Neural cell (in vitro differentiated cells): ENCODE measurements at regions not wholly inside any gene's neighbourhood (a gene's known extent, or its start where the extent isn't known, plus 50 kb on each side); places are given as distances from the start of the nearest gene placed in this dataset.

Experiments used
- H2AFZ ChIP-seq: fragments of 200-600, 300-800 bp; sonication (generic), shearing (Covaris generic); 2 replicates; pipeline ENCODE4 v1.6.0; 2014; ENCODE audit warnings: low read depth, mild to moderate bottlenecking, antibody characterized with exemption, low read length, moderate library complexity
- H3F3A ChIP-seq: fragments of 200-600 bp; shearing (Covaris generic); 2 replicates; pipeline ENCODE4 v1.6.1; 2016; ENCODE audit warnings: mild to moderate bottlenecking, moderate library complexity, mixed read lengths, antibody characterized with exemption, low read length; ENCODE audit not compliant: insufficient read depth, poor library complexity, severe bottlenecking
- H3K27ac ChIP-seq: fragments of 200-600, 300-800 bp; sonication (generic), shearing (Covaris generic); 2 replicates; pipeline ENCODE4 v1.5.1; 2014; ENCODE audit warnings: mild to moderate bottlenecking, low read length, moderate library complexity
- H3K27me3 ChIP-seq: fragments of 300-800, 200-600 bp; sonication (generic), shearing (Covaris generic); 2 replicates; pipeline ENCODE4 v1.6.0; 2014; ENCODE audit warnings: mild to moderate bottlenecking, low read depth, low read length, moderate library complexity; ENCODE audit not compliant: insufficient read depth
- H3K36me3 ChIP-seq: fragments of 300-800, 200-600 bp; sonication (generic), shearing (Covaris generic); 2 replicates; pipeline ENCODE4 v1.5.1; 2014; ENCODE audit warnings: mild to moderate bottlenecking, antibody characterized with exemption, low read length, moderate library complexity; ENCODE audit not compliant: insufficient read depth
- H3K4me2 ChIP-seq: fragments of 300-800, 200-600 bp; sonication (generic), shearing (Covaris generic); 2 replicates; pipeline ENCODE4 v1.6.0; 2014; ENCODE audit warnings: mild to moderate bottlenecking, low read length
- H3K4me3 ChIP-seq: fragments of 300-800, 200-600 bp; sonication (generic), shearing (Covaris generic); 2 replicates; pipeline ENCODE4 v1.5.1; 2014; ENCODE audit warnings: mild to moderate bottlenecking, low read length, moderate library complexity
- H3K79me2 ChIP-seq: fragments of 200-600 bp; shearing (Covaris generic); replicated peaks from 2 replicates; pipeline ENCODE4 v1.6.0; 2014; ENCODE audit warnings: mild to moderate bottlenecking, low read length, moderate library complexity; ENCODE audit not compliant: insufficient read depth
- H3K9ac ChIP-seq: fragments of 300-800, 200-600 bp; sonication (generic), shearing (Covaris generic); 2 replicates; pipeline ENCODE4 v1.6.1; 2016; ENCODE audit warnings: mild to moderate bottlenecking, low read length, mixed read lengths
- H3K9me2 ChIP-seq: fragments of 200-600 bp; shearing (Covaris generic); 2 replicates; pipeline ENCODE4 v1.6.1; 2016; ENCODE audit warnings: mild to moderate bottlenecking, low read length, mixed read lengths; ENCODE audit not compliant: insufficient read depth
- H3K9me3 ChIP-seq: fragments of 200-600, 300-800 bp; sonication (generic), shearing (Covaris generic); 2 replicates; pipeline ENCODE4 v1.6.1; 2016; ENCODE audit warnings: mild to moderate bottlenecking, mixed run types, low read length, moderate library complexity, mixed read lengths
- H4K20me1 ChIP-seq: fragments of 200-600 bp; shearing (Covaris generic); 2 replicates; pipeline ENCODE4 v1.6.1; 2016; ENCODE audit warnings: mild to moderate bottlenecking, mixed run types; ENCODE audit not compliant: insufficient read depth
- EP300 ChIP-seq: fragments of 450-650 bp; conservative IDR thresholded peaks from 2 replicates; pipeline ENCODE4 v1.6.1; 2014; ENCODE audit warnings: antibody characterized with exemption, mild to moderate bottlenecking, moderate library complexity; ENCODE audit not compliant: poor library complexity, severe bottlenecking
- EZH2 ChIP-seq: fragments of 200-600, 300-800 bp; shearing (Covaris generic), sonication (generic); IDR thresholded peaks from 2 replicates; pipeline ENCODE4 v1.6.1; 2014; ENCODE audit warnings: antibody characterized with exemption, low read length, borderline replicate concordance, mild to moderate bottlenecking; ENCODE audit not compliant: insufficient read depth, poor library complexity, severe bottlenecking
- MXI1 ChIP-seq: fragments of 450-650 bp; conservative IDR thresholded peaks from 2 replicates; pipeline ENCODE4 v1.6.1; 2014; ENCODE audit warnings: antibody characterized with exemption, mild to moderate bottlenecking; ENCODE audit not compliant: poor library complexity, severe bottlenecking
- POLR2AphosphoS5 ChIP-seq: IDR thresholded peaks from 2 replicates; pipeline ENCODE4 v1.6.1; 2012
- RAD21 ChIP-seq: fragments of 450-650 bp; conservative IDR thresholded peaks from 2 replicates; pipeline ENCODE4 v1.6.1; 2014; ENCODE audit warnings: antibody characterized with exemption, mild to moderate bottlenecking, moderate library complexity
- SMC3 ChIP-seq: fragments of 450-650 bp; conservative IDR thresholded peaks from 2 replicates; pipeline ENCODE4 v1.6.1; 2014; ENCODE audit warnings: antibody characterized with exemption, mild to moderate bottlenecking, moderate library complexity; ENCODE audit not compliant: poor library complexity
- TAF1 ChIP-seq: IDR thresholded peaks from 2 replicates; pipeline ENCODE4 v1.6.1; 2012; ENCODE audit warnings: low read depth
- TF ChIP-seq, protein P1 (sequence below): IDR thresholded peaks from 2 replicates; pipeline ENCODE4 v1.6.1; 2012; ENCODE audit warnings: borderline replicate concordance
- TF ChIP-seq, protein P2 (sequence below): fragments of 450-650 bp; IDR thresholded peaks from 2 replicates; pipeline ENCODE4 v1.5.1; 2014; ENCODE audit warnings: antibody characterized with exemption, mild to moderate bottlenecking, moderate library complexity; ENCODE audit not compliant: poor library complexity, severe bottlenecking

DNA sequence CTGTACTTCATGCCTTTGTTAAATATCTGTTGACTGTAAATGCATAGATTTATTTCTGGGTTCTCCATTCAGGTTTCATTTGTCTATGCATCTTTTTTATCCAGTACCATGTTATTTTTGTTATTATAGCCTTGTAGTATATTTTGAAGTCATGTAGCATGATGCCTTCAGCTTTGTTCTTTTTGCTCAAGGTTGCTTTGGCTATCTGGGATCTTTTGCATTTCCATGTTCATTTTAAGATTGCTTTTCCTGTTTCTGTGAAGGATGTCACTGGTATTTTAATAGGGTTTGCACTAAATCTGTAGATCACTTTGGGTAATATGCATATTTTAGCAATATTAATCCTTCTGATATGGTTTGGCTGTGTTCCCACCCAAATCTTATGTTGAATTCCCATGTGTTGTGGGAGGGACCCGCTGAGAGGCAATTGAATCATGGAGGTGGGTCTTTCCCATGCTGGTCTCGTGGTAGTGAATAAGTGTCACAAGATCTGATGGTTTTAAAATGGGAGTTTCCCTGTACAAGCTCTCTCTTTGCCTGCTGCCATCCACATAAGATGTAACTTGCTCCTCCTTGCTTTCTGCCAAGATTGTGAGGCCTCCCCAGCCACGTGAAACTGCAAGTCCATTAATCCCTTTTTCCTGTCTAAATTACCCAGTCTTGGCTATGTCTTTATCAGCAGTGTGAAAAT is 302.8 kb upstream of the SEMA3C start:
- no peak for TF ChIP-seq POLR2AphosphoS5
- TF ChIP-seq SMC3: no peak
- TF ChIP-seq RAD21: no peak
- TF ChIP-seq, protein P1, sequence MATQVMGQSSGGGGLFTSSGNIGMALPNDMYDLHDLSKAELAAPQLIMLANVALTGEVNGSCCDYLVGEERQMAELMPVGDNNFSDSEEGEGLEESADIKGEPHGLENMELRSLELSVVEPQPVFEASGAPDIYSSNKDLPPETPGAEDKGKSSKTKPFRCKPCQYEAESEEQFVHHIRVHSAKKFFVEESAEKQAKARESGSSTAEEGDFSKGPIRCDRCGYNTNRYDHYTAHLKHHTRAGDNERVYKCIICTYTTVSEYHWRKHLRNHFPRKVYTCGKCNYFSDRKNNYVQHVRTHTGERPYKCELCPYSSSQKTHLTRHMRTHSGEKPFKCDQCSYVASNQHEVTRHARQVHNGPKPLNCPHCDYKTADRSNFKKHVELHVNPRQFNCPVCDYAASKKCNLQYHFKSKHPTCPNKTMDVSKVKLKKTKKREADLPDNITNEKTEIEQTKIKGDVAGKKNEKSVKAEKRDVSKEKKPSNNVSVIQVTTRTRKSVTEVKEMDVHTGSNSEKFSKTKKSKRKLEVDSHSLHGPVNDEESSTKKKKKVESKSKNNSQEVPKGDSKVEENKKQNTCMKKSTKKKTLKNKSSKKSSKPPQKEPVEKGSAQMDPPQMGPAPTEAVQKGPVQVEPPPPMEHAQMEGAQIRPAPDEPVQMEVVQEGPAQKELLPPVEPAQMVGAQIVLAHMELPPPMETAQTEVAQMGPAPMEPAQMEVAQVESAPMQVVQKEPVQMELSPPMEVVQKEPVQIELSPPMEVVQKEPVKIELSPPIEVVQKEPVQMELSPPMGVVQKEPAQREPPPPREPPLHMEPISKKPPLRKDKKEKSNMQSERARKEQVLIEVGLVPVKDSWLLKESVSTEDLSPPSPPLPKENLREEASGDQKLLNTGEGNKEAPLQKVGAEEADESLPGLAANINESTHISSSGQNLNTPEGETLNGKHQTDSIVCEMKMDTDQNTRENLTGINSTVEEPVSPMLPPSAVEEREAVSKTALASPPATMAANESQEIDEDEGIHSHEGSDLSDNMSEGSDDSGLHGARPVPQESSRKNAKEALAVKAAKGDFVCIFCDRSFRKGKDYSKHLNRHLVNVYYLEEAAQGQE: no peak
- no peak for TF ChIP-seq EZH2
- TF ChIP-seq TAF1: no peak
- TF ChIP-seq MXI1: no peak
- no peak for TF ChIP-seq EP300
- TF ChIP-seq, protein P2, sequence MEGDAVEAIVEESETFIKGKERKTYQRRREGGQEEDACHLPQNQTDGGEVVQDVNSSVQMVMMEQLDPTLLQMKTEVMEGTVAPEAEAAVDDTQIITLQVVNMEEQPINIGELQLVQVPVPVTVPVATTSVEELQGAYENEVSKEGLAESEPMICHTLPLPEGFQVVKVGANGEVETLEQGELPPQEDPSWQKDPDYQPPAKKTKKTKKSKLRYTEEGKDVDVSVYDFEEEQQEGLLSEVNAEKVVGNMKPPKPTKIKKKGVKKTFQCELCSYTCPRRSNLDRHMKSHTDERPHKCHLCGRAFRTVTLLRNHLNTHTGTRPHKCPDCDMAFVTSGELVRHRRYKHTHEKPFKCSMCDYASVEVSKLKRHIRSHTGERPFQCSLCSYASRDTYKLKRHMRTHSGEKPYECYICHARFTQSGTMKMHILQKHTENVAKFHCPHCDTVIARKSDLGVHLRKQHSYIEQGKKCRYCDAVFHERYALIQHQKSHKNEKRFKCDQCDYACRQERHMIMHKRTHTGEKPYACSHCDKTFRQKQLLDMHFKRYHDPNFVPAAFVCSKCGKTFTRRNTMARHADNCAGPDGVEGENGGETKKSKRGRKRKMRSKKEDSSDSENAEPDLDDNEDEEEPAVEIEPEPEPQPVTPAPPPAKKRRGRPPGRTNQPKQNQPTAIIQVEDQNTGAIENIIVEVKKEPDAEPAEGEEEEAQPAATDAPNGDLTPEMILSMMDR: no peak
- Histone ChIP-seq H3K4me2 (no peak overlapping the region), H3K79me2 (no peaks in the 10 kb centered on the region), H3K9ac (no peak overlapping the region), H3K9me2 (no peaks in the 10 kb centered on the region), H3K4me3 (no peak overlapping the region), H3F3A (no peaks in the 10 kb centered on the region), H2AFZ (no peak overlapping the region), H4K20me1 (no peaks in the 10 kb centered on the region), H3K27ac (no peak overlapping the region), H3K36me3 (no peaks in the 10 kb centered on the region), H3K9me3 (peaks cover 7% of the 10 kb centered on the region), H3K27me3 (no peaks in the 10 kb centered on the region)

DNA sequence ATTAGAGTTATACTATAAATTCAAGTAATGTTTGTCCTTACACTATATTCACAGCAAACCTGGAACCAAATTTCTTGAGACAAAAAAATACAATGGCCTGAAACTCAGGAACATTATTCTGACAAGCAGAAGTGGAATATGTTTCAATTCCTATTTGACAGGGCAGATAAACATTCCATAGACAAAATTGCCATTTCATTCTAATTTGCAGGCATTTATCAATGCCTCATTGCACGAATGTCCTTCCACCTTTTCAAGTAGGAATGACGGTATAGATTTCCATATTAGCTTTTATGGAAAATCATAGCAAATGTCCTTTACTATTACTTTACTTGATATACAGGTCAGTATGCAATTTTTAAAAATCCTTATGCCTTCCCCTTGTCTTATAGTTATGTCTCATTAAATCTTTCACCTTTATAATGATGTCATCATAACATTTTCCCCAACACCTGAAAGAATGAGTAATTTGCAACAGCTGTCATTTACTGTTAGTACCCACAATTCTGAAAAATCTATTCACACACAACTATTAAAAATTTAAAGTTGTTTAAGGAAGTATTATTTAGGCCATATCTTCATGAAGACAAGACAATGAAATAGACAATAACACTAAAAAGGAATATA is 299.7 kb upstream of the SEMA3C start:
- Histone ChIP-seq H2AFZ (no peak overlapping the region), H3K79me2 (no peaks in the 10 kb centered on the region), H4K20me1 (no peaks in the 10 kb centered on the region), H3K36me3 (no peaks in the 10 kb centered on the region), H3K4me3 (no peak overlapping the region), H3K27me3 (no peaks in the 10 kb centered on the region), H3K9me3 (no peaks in the 10 kb centered on the region), H3K4me2 (peak overlapping the region; percentile 31), H3K9me2 (no peaks in the 10 kb centered on the region), H3K27ac (peak overlapping the region; percentile 68), H3K9ac (no peak overlapping the region), H3F3A (no peaks in the 10 kb centered on the region)
- peak; percentile 82 for TF ChIP-seq EP300
- no peak for TF ChIP-seq TAF1
- TF ChIP-seq, protein P2: no peak
- no peak for TF ChIP-seq RAD21
- no peak for TF ChIP-seq EZH2
- peak; percentile 62 for TF ChIP-seq POLR2AphosphoS5
- TF ChIP-seq, protein P1: peak; percentile 82
